PC-9 (cell line): ENCODE measurements at regions not wholly inside any gene's neighbourhood (a gene's known extent, or its start where the extent isn't known, plus 50 kb on each side); places are given as distances from the start of the nearest gene placed in this dataset.

Experiments
- BruUV-seq: library from RNA; stranded (reverse); fragments of 400-500 nt; replicated peaks from 2 replicates; lab custom pipeline; 2021; lab: Mats Ljungman, UMichigan
- CTCF ChIA-PET: fragments of 300-600 bp; sonication (Branson Sonifier 250); formaldehyde crosslinking; loops from one replicate; lab custom pipeline; 2022; ENCODE audit warnings: antibody characterized with exemption; lab: Charles Lee
- POLR2A ChIA-PET: fragments of 300-600 bp; sonication (Branson Sonifier 250); formaldehyde crosslinking; loops from one replicate; lab custom pipeline; 2022; ENCODE audit warnings: antibody characterized with exemption; ENCODE audit not compliant: unreplicated experiment; lab: Charles Lee
- DNase-seq, 2 experiments: peaks; one replicate each; pipeline versions ENCODE4 v3.0.0 to v3.0.0-alpha.2; 2015 to 2022; ENCODE audit warnings: mixed read lengths in 1 of 2
- H2AFZ ChIP-seq: fragments of 200-600 bp; sonication (generic); 2 replicates; pipeline ENCODE4 v1.8.1; 2017; ENCODE audit warnings: antibody characterized with exemption
- H3F3A ChIP-seq: fragments of 200-600 bp; sonication (generic); 2 replicates; pipeline ENCODE4 v1.8.1; 2017; ENCODE audit warnings: antibody characterized with exemption, mild to moderate bottlenecking, low read depth; ENCODE audit not compliant: insufficient read depth
- H3K27ac ChIP-seq: fragments of 200-600 bp; sonication (generic); 2 replicates; pipeline ENCODE4 v1.6.1; 2016; ENCODE audit warnings: mixed run types
- H3K27me3 ChIP-seq: fragments of 200-600 bp; sonication (generic); 2 replicates; pipeline ENCODE4 v1.6.1; 2016; ENCODE audit warnings: low read depth, mixed run types; ENCODE audit not compliant: insufficient read depth
- H3K36me3 ChIP-seq: fragments of 200-600 bp; sonication (generic); 2 replicates; pipeline ENCODE4 v1.6.1; 2016; ENCODE audit warnings: low read depth, mixed run types
- H3K4me1 ChIP-seq: fragments of 200-600 bp; sonication (generic); replicated peaks from 2 replicates; pipeline ENCODE4 v1.6.1; 2016; ENCODE audit warnings: mixed run types; ENCODE audit not compliant: insufficient read depth
- H3K4me2 ChIP-seq: fragments of 200-600 bp; sonication (generic); 2 replicates; pipeline ENCODE4 v1.6.1; 2017; ENCODE audit warnings: mixed run types
- H3K4me3 ChIP-seq: fragments of 200-600 bp; sonication (generic); 2 replicates; pipeline ENCODE4 v1.6.1; 2016; ENCODE audit warnings: mixed run types
- H3K79me2 ChIP-seq: fragments of 200-600 bp; sonication (generic); 2 replicates; pipeline ENCODE4 v1.6.1; 2017; ENCODE audit warnings: low read depth, mixed run types
- H3K9me2 ChIP-seq: fragments of 200-600 bp; sonication (generic); 2 replicates; pipeline ENCODE4 v1.8.1; 2017; ENCODE audit warnings: mild to moderate bottlenecking; ENCODE audit not compliant: insufficient read depth
- H3K9me3 ChIP-seq: fragments of 200-600 bp; sonication (generic); 2 replicates; pipeline ENCODE4 v1.8.1; 2016; ENCODE audit warnings: low read depth; ENCODE audit not compliant: insufficient read depth
- H4K20me1 ChIP-seq: fragments of 200-600 bp; sonication (generic); 2 replicates; pipeline ENCODE4 v1.8.1; 2017; ENCODE audit not compliant: insufficient read depth
- CTCF ChIP-seq: fragments of 200-600 bp; sonication (generic); conservative IDR thresholded peaks from 2 replicates; pipeline ENCODE4 v1.6.1; 2017; ENCODE audit warnings: mixed run types, antibody characterized with exemption, mild to moderate bottlenecking, moderate library complexity
- EZH2 ChIP-seq: fragments of 200-600 bp; sonication (generic); IDR thresholded peaks from 2 replicates; pipeline ENCODE4 v1.8.0; 2017; ENCODE audit warnings: antibody characterized with exemption, low read depth
- intact Hi-C: fragments of 100-400 bp; cut with micrococcal nuclease; formaldehyde crosslinking; loops from one replicate; pipeline ENCODE4 v1.10.0; 2022; ENCODE audit not compliant: unreplicated experiment

- intact Hi-C loops, result no loop called here
- Histone ChIP-seq H3K79me2 (no peaks in the 10 kb centered on the region), H3K4me2 (peak overlapping the region; percentile 37), H3F3A (no peaks in the 10 kb centered on the region), H3K27me3 (no peaks in the 10 kb centered on the region), H3K9me3 (no peaks in the 10 kb centered on the region), H2AFZ (peak overlapping the region; percentile 35; the same call in 1 of the 2 replicates), H3K27ac (no peak overlapping the region), H3K9me2 (no peaks in the 10 kb centered on the region), H4K20me1 (no peaks in the 10 kb centered on the region), H3K4me3 (no peak overlapping the region), H3K36me3 (no peaks in the 10 kb centered on the region), H3K4me1 (peaks cover 12% of the 10 kb centered on the region)
- ChIA-PET CTCF (no interaction called here), POLR2A (no interaction called here)
- no peak for TF ChIP-seq CTCF
- no peak for TF ChIP-seq EZH2
- no TSS peak for BruUV-seq
- DNase-seq, result peak; percentile 50 to 59
These were observed 1037.9 kb downstream of the EFNB2 start for GRCh38 chr13:105497597-105497996.

GRCh38 chr13:105492216-105492615 lies 1043.2 kb downstream of the EFNB2 start:
- H3K79me2 ChIP-seq, result no peaks in the 10 kb centered on the region
- no peaks in the 10 kb centered on the region for H4K20me1 ChIP-seq
- H2AFZ ChIP-seq, result no peak overlapping the region
- intact Hi-C loops, result no loop called here
- no peaks in the 10 kb centered on the region for H3K36me3 ChIP-seq
- H3K9me3 ChIP-seq, result 0 out of 2 replicates have a peak, but pooled peaks cover 3% of the 10 kb centered on the region
- H3K4me2 ChIP-seq, result no peak overlapping the region
- no TSS peak for BruUV-seq
- no peak overlapping the region for H3K27ac ChIP-seq
- no peaks in the 10 kb centered on the region for H3K9me2 ChIP-seq
- ChIA-PET POLR2A (no interaction called here), CTCF (no interaction called here)
- DNase-seq, result no peak
- H3F3A ChIP-seq, result no peaks in the 10 kb centered on the region
- TF ChIP-seq EZH2, result no peak
- no peak for TF ChIP-seq CTCF
- peaks cover 4% of the 10 kb centered on the region for H3K4me1 ChIP-seq
- no peak overlapping the region for H3K4me3 ChIP-seq
- no peaks in the 10 kb centered on the region for H3K27me3 ChIP-seq

- BruUV-seq, result no TSS peak
- TF ChIP-seq CTCF, result no peak
- no peak for TF ChIP-seq EZH2
- Histone ChIP-seq H3K9me2 (no peaks in the 10 kb centered on the region), H4K20me1 (no peaks in the 10 kb centered on the region), H3K4me2 (no peak overlapping the region), H3K27ac (no peak overlapping the region), H3K4me1 (no peaks in the 10 kb centered on the region), H3K36me3 (no peaks in the 10 kb centered on the region), H3K79me2 (no peaks in the 10 kb centered on the region), H3K4me3 (no peak overlapping the region), H3F3A (no peaks in the 10 kb centered on the region), H2AFZ (no peak overlapping the region), H3K9me3 (0 out of 2 replicates have a peak, but pooled peaks cover 3% of the 10 kb centered on the region), H3K27me3 (no peaks in the 10 kb centered on the region)
- ChIA-PET POLR2A (no interaction called here), CTCF (no interaction called here)
- no peak for DNase-seq
- intact Hi-C loops, result no loop called here
These were observed 1044.1 kb downstream of the EFNB2 start for GRCh38 chr13:105491345-105491744.
